Activated gamma-delta T cell treated with anti-CD3 and anti-CD28 coated beads, Interleukin-2, amount 50 U/mL, for 16 hours (primary cell): ENCODE measurements at regions not wholly inside any gene's neighbourhood (a gene's known extent, or its start where the extent isn't known, plus 50 kb on each side); places are given as distances from the start of the nearest gene placed in this dataset.
"Not testable (repeated sequence)": the region's sequence is repeated elsewhere in the genome, so short reads cannot be mapped to it uniquely, and the experiment has no call there.

Experiments
- DNase-seq: peaks from one replicate; pipeline ENCODE4 v3.0.0-alpha.2; 2020; ENCODE audit warnings: low read depth

DNA sequence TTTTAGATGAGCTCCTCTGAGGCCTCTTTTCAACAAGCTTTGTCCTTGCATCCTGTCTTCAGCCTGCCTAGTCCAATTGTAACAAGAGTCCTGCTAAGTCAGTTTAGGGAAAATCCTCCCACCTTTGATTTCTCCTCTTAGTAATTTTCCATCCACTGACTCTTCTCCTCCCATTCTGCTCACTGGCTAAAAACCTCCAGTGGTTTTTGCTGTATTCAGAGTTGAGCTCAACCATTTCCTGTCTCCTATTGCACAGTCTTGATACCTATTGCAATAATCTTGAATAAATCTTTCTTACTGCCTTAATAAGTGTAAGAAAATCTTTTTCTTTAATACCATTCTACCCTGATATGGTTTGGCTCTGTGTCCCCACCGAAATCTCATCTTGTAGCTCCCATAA is 117.8 kb upstream of the ENPP6 start:
- DNase-seq: no peak

DNA sequence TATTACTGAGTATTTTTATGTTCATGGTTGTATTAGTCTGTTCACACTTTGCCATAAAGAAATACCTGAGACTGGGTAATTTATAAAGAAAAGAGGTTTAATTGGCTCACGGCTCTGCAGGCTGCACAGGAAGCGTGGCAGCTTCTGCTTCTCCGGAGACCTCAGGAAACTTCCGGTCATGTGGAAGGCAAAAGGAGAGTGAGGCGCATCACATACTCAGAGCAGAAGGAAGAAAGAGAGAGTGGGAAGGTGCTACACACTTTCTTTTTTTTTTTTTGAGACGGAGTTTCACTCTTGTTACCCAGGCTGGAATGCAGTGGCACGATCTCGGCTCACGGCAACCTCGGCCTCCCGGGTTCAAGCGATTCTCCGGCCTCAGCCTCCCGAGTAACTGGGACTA is 115.8 kb upstream of the ENPP6 start:
- DNase-seq: not testable (repeated sequence)

GRCh38 chr4:184331268-184331995 is 113.8 kb upstream of the ENPP6 start:
- DNase-seq: no peak

GRCh38 chr4:184330517-184331094 is 112.9 kb upstream of the ENPP6 start:
- not testable (repeated sequence) for DNase-seq

- DNase-seq: no peak
Measured at GRCh38 chr4:184329659-184330400, 112.2 kb upstream of the ENPP6 start.

DNA sequence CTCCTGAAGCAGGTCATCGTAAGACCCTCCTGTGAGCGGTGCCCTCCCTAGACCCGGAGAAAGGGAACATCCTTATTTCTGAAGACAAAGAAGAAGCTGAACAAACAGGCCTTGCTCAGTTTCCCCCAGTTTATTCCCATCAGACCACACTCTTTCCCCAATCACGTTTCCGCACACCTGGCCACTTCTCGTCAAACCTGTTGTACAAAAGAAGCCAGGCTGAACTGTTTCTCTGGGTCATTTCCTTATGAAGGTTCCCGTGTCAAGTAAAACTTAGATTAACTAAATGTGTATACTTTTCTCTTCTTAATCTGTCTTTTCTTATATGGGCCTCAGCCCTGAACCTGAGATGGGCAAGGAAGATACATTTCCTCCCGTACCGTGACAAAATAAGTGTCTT is 111.6 kb upstream of the ENPP6 start:
- DNase-seq: no peak

DNA sequence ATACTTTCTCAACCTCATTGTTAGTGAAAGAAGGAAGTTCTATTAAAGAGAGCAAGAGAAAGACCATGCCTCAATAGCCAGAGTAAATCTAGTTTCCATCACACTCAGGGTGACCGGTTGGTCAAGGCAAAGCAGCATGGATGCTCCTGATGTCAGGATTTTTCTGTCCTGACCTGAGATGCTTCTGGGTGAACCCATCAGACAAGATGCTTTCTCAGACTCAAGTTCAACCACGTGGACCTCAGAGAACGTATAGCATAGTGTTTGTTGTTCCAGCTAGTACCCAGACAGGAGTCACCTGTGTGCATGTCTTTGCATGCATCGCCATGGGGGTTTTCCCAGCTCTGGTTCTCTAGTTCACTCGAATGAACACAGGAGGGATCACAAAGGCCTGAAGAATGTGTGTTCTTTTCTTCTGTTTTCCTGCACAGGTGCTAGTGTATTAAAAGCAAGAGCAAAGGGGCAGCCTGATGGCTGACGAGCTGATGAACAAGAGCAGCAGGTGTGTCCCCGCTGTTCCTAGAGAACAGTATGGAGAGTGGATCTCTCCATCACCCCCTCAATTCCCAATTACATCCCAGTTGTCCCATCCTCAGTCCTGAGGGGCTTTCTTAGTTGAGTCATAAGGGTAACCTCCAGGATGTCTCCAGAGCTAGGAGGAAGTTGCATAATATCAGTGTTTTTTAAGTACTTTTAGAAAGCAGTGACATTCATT is 110.5 kb upstream of the ENPP6 start:
- no peak for DNase-seq

GRCh38 chr4:184324939-184325477 is 107.3 kb upstream of the ENPP6 start:
- DNase-seq: no peak

GRCh38 chr4:184322328-184323025 is 104.8 kb upstream of the ENPP6 start:
- no peak for DNase-seq

DNA sequence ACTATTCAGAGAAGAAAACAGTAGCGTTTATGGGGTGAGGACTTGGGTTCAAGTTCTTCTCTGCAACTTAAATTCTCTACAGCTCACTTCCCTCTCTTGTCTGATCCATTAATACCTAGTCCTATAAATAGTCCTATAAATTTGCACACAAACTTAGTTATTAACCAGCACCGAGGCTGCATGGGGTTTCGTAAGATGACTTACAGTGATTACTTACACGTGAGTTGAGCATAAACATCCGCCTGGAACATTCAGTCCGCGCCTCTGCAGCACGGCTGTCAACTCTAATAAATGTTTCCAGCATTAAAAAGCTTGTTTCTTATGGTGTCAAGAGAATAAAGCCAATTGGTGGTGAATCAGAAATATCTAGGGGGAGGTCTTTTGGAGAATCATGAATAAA is 103.0 kb upstream of the ENPP6 start:
- no peak for DNase-seq

GRCh38 chr4:184318852-184319251 is 101.2 kb upstream of the ENPP6 start:
- DNase-seq: no peak

- no peak for DNase-seq
Measured at GRCh38 chr4:184317234-184317918, 99.7 kb upstream of the ENPP6 start.

DNA sequence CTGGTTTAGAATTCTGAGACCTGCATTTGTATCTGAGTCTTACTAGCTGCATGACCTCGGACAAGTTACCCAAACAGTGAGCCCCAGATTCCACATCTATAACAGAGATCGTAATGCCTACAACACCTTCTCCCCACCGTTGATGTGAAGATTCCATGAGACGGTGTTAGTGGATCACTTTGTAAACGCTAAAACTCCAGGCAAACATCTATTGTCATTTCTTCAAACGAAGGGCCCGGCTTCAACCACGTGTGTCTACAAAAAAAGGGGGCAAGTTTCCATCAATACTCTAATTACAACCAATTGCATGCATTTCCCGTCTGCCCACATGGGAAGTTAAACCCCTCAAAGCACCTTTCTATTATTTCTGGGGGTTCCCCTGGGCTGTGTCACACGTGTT is 99.1 kb upstream of the ENPP6 start:
- DNase-seq: no peak

GRCh38 chr4:184315675-184316359 is 98.1 kb upstream of the ENPP6 start:
- DNase-seq: no peak

DNA sequence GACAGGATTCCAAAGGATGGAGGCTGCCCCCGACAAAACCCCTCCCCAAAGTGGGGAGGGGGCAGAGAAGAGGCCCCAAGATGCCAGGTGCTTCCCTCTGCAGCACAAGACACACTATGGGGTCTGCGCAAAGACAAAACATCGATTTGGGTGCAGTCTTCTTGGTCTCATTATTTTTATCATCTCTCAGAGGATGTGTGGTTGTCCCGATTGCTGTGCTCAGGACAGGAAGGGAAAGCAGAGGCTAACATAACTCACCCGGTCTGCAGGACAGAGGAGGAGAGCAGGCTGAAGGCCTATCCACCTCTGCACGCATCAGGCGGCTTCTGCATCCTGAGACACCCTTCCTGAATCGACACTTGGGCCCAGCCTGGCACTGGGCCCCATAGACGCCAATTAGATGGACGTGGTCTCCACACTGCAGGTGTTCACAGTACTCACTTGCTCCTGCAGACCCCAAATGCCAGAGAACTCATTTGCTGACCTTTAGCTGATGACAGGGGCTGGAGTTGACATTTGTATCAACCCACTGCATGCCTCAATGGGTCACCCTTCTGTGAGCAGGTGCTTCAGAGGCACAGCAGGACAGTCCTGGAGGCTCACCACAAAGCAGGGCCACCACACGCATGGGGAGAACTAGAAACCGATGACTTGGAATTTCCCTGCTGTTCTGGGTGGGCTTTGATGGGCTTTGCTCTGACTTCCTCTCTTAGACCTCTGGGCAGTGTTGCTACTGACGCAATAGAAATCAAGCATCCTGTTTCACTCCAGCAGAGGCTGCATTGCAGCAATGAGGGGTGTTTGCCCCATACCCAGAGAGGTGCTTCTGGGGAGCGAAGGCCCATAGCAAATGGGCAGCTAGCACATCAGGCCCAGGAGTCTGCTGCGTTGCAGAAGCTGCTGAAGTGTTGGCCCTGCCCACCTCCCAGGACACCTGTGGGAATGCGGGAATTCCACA is 96.3 kb upstream of the ENPP6 start:
- DNase-seq: no peak

DNA sequence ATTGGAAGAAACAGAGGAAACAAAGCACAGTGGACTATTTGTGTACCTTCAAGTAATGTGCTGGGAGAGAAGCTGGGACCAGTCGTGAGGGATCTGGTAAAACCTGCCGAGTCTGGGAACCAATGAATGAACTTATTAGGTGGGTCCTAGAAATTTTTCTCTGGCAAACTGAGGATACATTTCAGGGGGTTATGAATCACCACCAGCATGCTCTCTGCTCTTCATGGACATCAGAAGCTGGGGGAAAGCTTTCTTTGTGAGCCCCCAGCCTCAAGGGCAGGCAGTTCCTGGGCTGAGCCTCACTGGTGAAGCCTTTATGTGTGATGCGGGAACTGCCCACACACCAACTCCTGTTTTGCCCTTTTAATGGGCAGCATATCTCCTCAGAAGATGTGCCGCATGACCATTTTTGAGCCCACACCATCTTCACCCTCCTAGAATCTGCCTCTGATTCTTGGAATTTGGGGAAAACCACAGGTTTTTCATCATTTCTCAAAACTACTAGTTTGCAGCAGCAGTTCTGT is 95.4 kb upstream of the ENPP6 start:
- DNase-seq: no peak

DNA sequence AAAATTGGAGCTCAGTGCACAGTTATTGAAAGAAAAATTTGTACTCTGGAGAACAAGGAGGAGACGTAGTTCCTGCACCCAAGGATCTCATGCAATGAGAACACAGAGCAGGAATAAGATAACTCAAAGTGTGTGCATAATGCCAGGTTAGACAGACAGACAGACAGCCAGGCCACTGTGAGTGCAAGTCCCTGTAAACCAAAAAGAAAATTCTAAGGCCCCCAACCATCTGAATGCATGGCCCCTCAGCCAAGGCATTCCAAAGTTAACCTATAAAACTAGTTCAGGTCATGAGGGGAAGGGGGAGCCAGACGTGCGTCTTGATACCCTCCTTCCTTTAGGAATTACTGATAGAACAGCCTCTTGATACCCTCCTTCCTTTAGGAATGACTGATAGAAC is 94.5 kb upstream of the ENPP6 start:
- DNase-seq: no peak

GRCh38 chr4:184310881-184311709 is 93.4 kb upstream of the ENPP6 start:
- no peak for DNase-seq
